Vagina (tissue), 2 donors: ENCODE measurements at regions not wholly inside any gene's neighbourhood (a gene's known extent, or its start where the extent isn't known, plus 50 kb on each side); places are given as distances from the start of the nearest gene placed in this dataset.
A peak's percentile ranks its signal among the peaks of the same experiment; 100 is the strongest.

Source experiments
- DNase-seq, 2 donors: peaks; one replicate each; pipeline ENCODE4 v3.0.0-alpha.2; 2017; ENCODE audit errors: extremely low spot score in 2 of 2
- H3K27ac ChIP-seq: fragments of 200-600 bp; sonication (generic); one replicate; pipeline ENCODE4 v1.5.1; 2019
- H3K27me3 ChIP-seq: fragments of 200-600 bp; sonication (generic); one replicate; pipeline ENCODE4 v1.5.1; 2019
- H3K36me3 ChIP-seq, 2 donors: fragments of 200-600 bp; sonication (generic); one replicate each; pipeline ENCODE4 v1.5.1; 2017 to 2019
- H3K4me1 ChIP-seq: fragments of 200-600 bp; sonication (generic); one replicate; pipeline ENCODE4 v1.5.1; 2019
- H3K4me3 ChIP-seq, 2 donors: fragments of 200-600 bp; sonication (generic); 1 replicate in 1 of 2; 2 replicates in 1 of 2; pipeline ENCODE4 v1.5.1; 2016 to 2019
- H3K9me3 ChIP-seq: fragments of 200-600 bp; sonication (generic); one replicate; pipeline ENCODE4 v1.5.1; 2019
- POLR2A ChIP-seq, 2 donors: fragments of 450-650 bp; IDR thresholded peaks; one replicate each; pipeline ENCODE4 v1.6.1; 2017; ENCODE audit warnings: antibody characterized with exemption in 2 of 2, mild to moderate bottlenecking in 2 of 2, moderate library complexity in 2 of 2
- POLR2AphosphoS5 ChIP-seq, 2 donors: sonication (generic); formaldehyde crosslinking; IDR thresholded peaks; one replicate each; pipeline ENCODE4 v1.9.0; 2017; ENCODE audit warnings: antibody characterized with exemption in 2 of 2, mild to moderate bottlenecking in 2 of 2, low read depth in 1 of 2; ENCODE audit not compliant: insufficient read depth in 1 of 2
- intact Hi-C: fragments of 100-400 bp; cut with DNase I; formaldehyde crosslinking; loops from one replicate; pipeline ENCODE4 v1.15.1; 2023
- TF ChIP-seq, protein P1 (sequence below), 3 experiments: fragments of 450-650 bp in 2 of 3; fragments of 200-600 bp in 1 of 3; sonication (generic) in 1 of 3; IDR thresholded peaks; one replicate each; pipeline ENCODE4 v1.5.1; 2017 to 2019; ENCODE audit warnings: antibody characterized with exemption in 3 of 3, mild to moderate bottlenecking in 2 of 3, moderate library complexity in 2 of 3

DNA sequence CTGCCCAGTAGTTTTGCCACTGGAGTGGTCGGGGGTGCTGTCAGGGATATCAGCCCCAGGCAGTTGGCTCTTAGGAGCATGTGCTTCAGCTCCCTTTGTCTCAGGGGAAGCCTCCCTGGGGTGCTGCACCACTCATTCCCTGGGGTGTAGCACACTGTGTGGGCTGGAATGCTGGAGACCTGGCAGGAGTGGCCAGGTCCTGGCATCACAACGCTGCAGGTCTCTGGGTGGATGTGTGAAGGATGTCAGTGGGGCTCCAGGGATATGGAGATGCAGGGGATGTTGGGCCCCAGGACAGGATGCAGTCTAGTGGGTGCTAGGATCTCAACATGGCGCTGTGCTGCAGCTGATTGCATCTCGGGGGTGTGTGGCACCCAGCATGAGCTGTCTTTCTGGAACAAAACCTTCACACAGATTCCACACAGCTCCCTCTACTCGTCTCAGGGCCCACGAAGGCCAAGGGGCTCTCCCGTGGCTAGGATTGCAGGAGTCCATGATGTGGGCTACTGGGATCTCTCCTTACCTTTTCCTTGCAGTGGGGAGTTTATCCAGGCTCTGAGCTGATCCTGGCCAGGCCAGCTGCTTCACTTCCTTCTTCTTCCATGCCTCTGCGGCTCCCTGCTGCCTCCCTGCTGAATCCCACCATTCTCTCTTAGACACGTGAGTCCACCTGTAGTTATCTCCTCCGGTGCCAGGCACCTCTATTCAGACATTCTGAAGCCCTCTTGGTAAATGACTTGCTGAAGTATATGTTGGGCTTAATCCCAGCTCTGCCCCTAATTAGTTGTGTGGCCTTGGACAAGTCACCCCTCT, 295.1 kb downstream of the RPS24 start:
- Histone ChIP-seq H3K27ac (no peak overlapping the region), H3K36me3 (no peaks in the 10 kb centered on the region), H3K4me1 (peaks cover 16% of the 10 kb centered on the region), H3K4me3 (no peak overlapping the region), H3K27me3 (no peaks in the 10 kb centered on the region), H3K9me3 (peaks cover 9% of the 10 kb centered on the region)
- DNase-seq: peak; percentile 58 to 62
- intact Hi-C loops: no loop called here
- no peak for TF ChIP-seq POLR2A (IDR thresholded peaks at IDR 0.05)
- no peak for TF ChIP-seq POLR2AphosphoS5 (IDR thresholded peaks at IDR 0.05; ENCODE audit: insufficient read depth in 1 of 2, low read depth in 1 of 2)
- TF ChIP-seq, protein P1, sequence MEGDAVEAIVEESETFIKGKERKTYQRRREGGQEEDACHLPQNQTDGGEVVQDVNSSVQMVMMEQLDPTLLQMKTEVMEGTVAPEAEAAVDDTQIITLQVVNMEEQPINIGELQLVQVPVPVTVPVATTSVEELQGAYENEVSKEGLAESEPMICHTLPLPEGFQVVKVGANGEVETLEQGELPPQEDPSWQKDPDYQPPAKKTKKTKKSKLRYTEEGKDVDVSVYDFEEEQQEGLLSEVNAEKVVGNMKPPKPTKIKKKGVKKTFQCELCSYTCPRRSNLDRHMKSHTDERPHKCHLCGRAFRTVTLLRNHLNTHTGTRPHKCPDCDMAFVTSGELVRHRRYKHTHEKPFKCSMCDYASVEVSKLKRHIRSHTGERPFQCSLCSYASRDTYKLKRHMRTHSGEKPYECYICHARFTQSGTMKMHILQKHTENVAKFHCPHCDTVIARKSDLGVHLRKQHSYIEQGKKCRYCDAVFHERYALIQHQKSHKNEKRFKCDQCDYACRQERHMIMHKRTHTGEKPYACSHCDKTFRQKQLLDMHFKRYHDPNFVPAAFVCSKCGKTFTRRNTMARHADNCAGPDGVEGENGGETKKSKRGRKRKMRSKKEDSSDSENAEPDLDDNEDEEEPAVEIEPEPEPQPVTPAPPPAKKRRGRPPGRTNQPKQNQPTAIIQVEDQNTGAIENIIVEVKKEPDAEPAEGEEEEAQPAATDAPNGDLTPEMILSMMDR (IDR thresholded peaks at IDR 0.05): no peak

DNA sequence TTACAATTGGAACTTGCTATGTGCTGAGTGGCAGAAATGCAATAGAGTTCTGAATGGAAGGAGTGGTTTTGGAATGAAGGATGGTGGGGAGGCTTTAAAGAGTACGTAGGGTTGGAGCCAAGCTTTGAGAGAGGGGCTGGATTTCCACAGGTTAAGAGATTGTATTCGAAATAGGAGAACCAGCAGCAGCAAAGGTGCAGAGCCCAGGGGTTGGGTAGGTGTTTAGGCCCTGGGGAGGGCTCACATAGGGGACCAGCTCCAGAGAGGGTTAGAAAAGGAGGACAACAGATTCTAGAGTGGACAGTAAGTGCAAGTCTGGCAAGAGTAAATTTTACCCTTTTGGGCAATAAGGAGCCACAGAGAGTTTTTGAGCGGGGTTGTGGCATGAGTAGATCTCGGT, 297.2 kb downstream of the RPS24 start:
- TF ChIP-seq, protein P1 (IDR thresholded peaks at IDR 0.05): no peak
- no peak for TF ChIP-seq POLR2AphosphoS5 (IDR thresholded peaks at IDR 0.05; ENCODE audit: insufficient read depth in 1 of 2, low read depth in 1 of 2)
- TF ChIP-seq POLR2A (IDR thresholded peaks at IDR 0.05): no peak
- no peak overlapping the region for H3K4me3 ChIP-seq
- peaks cover 9% of the 10 kb centered on the region for H3K9me3 ChIP-seq
- H3K27me3 ChIP-seq: no peaks in the 10 kb centered on the region
- H3K4me1 ChIP-seq: peaks cover 22% of the 10 kb centered on the region
- peak overlapping the region; percentile 36 for H3K27ac ChIP-seq
- no peaks in the 10 kb centered on the region for H3K36me3 ChIP-seq
- peak in 1 of 2 donors; percentile 64 for DNase-seq
- intact Hi-C loops: no loop called here

DNA sequence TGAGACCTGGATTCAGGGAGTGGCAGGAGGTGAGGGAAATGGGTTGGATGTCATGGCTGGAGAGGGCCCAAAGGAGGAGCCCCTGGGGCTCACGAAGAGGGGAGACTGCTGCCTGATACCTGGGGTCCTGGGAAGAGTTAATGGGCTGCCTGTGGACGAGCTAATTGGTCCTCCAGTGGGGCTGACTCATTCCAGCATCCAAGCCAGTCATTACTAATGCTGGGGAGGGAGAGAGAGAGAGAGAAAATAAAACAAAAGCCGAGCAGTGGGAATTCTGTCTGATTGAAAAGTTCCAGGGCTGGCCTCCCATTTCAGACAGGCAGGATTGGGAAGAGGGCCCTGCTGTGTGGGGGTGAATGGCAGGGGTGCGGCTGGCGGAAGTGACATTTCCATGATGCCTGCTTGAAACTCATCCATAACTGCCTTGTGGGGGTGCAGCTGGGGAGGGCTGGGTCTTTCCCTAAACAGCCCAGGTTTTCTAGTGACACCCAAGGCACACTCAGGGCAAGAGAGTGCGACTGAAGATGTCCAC, 297.8 kb downstream of the RPS24 start:
- intact Hi-C loops: no loop called here
- Histone ChIP-seq H3K9me3 (peaks cover 3% of the 10 kb centered on the region), H3K27ac (peak overlapping the region; percentile 36), H3K36me3 (no peaks in the 10 kb centered on the region), H3K4me3 (no peak overlapping the region), H3K4me1 (peaks cover 27% of the 10 kb centered on the region), H3K27me3 (no peaks in the 10 kb centered on the region)
- DNase-seq: peak; percentile 85 to 91
- TF ChIP-seq POLR2A (IDR thresholded peaks at IDR 0.05) (no peak), POLR2AphosphoS5 (IDR thresholded peaks at IDR 0.05; ENCODE audit: insufficient read depth in 1 of 2, low read depth in 1 of 2) (no peak)
- TF ChIP-seq, protein P1 (IDR thresholded peaks at IDR 0.05): no peak

DNA sequence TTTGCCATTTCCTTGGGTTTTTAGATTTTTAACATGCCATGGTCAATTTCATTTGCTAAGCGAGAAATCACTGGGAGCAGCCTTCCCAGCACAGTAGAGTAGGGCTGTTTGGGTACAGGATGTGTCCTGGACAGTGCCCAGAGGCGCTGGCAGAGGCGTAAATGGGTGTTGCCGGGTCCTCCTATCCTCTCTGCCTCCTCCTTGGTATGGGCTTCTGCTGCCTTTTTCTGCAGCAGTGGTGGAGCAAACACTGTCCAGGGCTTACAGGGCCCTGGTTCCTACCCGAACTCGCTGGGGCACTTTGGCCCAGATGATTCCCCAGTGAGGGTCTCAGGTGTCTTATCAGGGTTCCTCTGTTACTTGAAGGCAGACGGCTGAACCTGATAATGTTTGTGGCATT, 298.3 kb downstream of the RPS24 start:
- no peaks in the 10 kb centered on the region for H3K36me3 ChIP-seq
- no peaks in the 10 kb centered on the region for H3K9me3 ChIP-seq
- peak overlapping the region; percentile 36 for H3K27ac ChIP-seq
- intact Hi-C loops: no loop called here
- no peak overlapping the region for H3K4me3 ChIP-seq
- H3K27me3 ChIP-seq: no peaks in the 10 kb centered on the region
- DNase-seq: peak; percentile 37 to 88
- peaks cover 33% of the 10 kb centered on the region for H3K4me1 ChIP-seq
- TF ChIP-seq POLR2A (IDR thresholded peaks at IDR 0.05) (no peak), POLR2AphosphoS5 (IDR thresholded peaks at IDR 0.05; ENCODE audit: insufficient read depth in 1 of 2, low read depth in 1 of 2) (no peak)
- TF ChIP-seq, protein P1 (IDR thresholded peaks at IDR 0.05): no peak

GRCh38 chr10:78332657-78333056, 299.0 kb downstream of the RPS24 start:
- Histone ChIP-seq H3K4me3 (no peak overlapping the region), H3K4me1 (peaks cover 34% of the 10 kb centered on the region), H3K27me3 (no peaks in the 10 kb centered on the region), H3K9me3 (no peaks in the 10 kb centered on the region), H3K27ac (no peak overlapping the region), H3K36me3 (no peaks in the 10 kb centered on the region)
- intact Hi-C loops: no loop called here
- DNase-seq: peak; percentile 58 to 67
- TF ChIP-seq POLR2A (IDR thresholded peaks at IDR 0.05): no peak
- TF ChIP-seq POLR2AphosphoS5 (IDR thresholded peaks at IDR 0.05; ENCODE audit: insufficient read depth in 1 of 2, low read depth in 1 of 2): no peak
- TF ChIP-seq, protein P1 (IDR thresholded peaks at IDR 0.05): no peak
